HG03095 (cell line): ENCODE measurements at regions not wholly inside any gene's neighbourhood (a gene's known extent, or its start where the extent isn't known, plus 50 kb on each side); places are given as distances from the start of the nearest gene placed in this dataset.
"Not testable (repeated sequence)": the region's sequence is repeated elsewhere in the genome, so short reads cannot be mapped to it uniquely, and the experiment has no call there.

Source experiments
- ATAC-seq: cut with Tn5 transposase; IDR thresholded peaks from one replicate; pipeline ENCODE4 v1.9.1; 2021; ENCODE audit warnings: moderate library complexity; ENCODE audit not compliant: unreplicated experiment

GRCh38 chr9:7484014-7484413 lies 315.6 kb downstream of the DMAC1 start:
- not testable (repeated sequence) for ATAC-seq

GRCh38 chr9:7481570-7481969 lies 318.0 kb downstream of the DMAC1 start:
- ATAC-seq: no peak

GRCh38 chr9:7479300-7479699 lies 320.3 kb downstream of the DMAC1 start:
- ATAC-seq: no peak

DNA sequence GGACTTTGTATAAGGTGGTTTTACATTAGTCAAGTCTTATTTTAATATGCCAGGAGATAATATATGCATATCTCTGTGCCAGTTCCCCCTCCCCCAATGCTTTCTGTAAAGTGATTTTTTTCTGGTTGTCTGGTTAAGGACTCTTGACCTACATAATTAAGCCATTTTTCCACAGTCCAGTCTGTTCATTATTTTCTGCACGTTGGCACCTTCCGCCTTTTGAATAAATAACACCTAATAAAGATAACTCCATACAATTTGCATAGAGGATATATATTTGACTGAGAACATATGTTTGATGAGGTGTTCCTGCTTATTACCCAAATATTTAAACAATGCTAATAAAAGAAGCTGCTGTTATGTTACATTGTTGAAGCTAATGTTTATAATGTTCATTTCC lies 320.9 kb downstream of the DMAC1 start:
- no peak for ATAC-seq

DNA sequence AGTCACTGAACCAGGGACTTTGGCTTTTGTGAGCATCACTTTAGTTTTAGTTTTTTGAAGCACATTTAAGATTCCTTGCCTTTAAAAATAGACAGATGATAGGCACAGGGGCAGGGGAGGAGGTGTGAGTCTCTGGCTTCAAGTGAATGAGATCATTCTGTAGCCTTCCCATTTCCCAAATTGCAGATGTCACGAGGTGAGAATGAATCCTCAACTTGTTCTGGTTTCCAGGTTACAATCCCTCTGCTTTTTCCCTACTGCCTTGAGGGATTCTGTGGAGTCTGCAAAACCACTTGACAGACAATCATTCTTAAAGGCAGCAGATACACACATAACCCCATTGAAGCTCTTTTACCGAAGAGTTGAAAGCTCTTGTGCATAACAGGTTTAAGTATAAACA lies 332.4 kb downstream of the DMAC1 start:
- no peak for ATAC-seq

GRCh38 chr9:7461791-7462190 lies 337.8 kb downstream of the DMAC1 start:
- no peak for ATAC-seq

DNA sequence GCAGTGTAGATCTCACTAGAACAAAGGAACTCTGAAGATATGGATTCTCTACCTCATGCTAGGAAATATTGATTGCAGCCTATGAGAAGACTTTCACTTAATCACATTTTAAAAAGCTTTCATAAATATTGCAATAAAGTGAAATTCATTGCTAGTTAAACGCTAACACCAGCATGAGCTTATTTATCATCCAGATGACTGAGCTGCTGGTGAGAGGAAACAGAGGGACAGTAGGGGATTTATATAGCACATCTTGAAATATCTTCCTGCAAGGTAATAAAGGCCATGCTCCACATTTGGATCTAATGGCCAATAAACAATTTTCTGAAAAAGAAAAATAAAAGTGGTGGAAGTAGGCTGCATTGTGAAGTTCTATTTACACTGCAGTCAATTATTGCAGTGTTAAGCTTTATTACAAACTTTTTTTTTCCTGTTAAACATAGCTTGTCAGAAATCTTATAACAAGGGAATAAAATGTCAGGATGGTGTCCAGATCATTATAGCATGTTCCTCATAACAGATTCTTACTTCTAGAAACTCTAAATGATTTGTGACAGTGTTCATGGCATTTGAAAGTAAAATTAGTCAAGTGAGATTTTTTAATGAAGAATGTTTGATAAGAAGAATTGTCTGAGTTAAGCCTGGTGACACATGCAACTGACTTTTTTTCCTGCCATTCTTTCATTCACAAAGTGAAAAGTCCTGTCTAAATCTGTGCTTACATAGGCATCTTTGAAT lies 342.6 kb downstream of the DMAC1 start:
- no peak for ATAC-seq

DNA sequence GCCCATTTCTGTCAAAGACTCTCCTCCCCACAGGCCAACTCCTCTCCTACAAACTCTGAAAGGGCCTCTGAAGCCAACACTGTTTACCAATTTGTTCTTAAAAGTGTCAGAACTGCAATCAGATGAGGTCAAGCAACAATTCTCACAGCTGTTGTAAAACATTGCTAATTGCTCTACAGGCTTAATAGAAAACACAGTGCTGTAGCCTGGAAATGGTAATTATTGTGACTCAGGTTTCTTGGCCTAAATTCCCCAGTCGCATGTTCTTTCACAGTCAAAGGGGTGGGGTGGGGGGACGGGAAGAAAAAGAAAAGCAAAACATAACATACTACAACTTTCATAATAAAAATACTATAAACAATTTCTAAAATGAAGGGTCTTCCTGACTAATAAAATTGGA lies 343.2 kb downstream of the DMAC1 start:
- no peak for ATAC-seq

DNA sequence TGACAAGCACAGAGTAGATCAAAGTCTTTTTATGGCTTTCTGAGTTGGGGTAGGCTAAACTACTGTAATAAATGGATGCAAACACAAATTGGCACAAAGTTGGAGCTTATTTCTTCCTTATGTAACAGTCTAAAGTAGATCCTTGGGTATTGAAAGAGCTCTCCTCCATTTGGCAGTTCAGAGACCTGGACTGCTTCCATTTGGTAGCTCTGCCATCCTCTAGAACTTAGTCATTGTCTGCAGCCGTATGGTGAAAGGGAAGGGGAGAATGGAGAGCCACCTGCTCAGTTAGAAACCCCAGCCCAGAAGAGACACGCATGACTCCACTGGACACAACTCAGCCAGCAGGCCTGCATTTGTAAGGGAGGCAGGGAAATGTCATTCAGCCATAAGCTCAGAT lies 345.0 kb downstream of the DMAC1 start:
- ATAC-seq: no peak

- no peak for ATAC-seq
Observed at GRCh38 chr9:7452378-7452777, 347.2 kb downstream of the DMAC1 start.

GRCh38 chr9:7451062-7451461 lies 348.5 kb downstream of the DMAC1 start:
- ATAC-seq: no peak

- no peak for ATAC-seq
Observed at GRCh38 chr9:7443541-7443940, 356.0 kb downstream of the DMAC1 start.

DNA sequence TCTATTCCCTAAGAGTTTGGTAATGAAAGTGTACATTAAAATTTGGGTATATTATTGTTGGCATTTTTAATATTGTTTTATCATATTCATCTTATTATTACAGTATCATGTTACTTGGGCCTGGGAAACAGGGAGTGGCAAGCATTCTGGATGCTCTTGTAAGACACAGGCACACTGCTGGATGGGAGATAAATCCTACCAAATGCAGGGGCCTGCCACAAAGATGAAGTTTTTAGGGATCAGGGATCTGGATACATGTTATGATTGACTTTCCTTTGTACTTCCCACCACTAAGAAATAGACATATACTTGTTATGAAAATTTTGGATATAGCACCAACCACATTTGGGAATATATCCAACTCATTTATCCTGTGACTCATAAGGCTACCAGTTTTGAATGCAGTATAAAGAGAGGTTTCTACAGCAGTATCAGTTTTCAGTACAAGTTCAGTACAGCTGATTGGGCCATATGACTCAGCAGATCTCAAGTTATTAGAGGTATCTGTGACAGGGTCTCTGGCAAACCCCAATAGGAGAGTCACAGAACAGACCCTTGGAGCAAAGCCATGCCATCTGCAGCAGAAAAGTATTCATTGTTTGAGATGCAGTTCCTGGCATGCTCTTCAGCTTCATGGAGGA lies 360.1 kb downstream of the DMAC1 start:
- no peak for ATAC-seq

GRCh38 chr9:7436754-7437153 lies 362.8 kb downstream of the DMAC1 start:
- no peak for ATAC-seq

GRCh38 chr9:7433508-7434292 lies 365.9 kb downstream of the DMAC1 start:
- ATAC-seq: no peak

- no peak for ATAC-seq
Observed at GRCh38 chr9:7432989-7433388, 366.6 kb downstream of the DMAC1 start.

DNA sequence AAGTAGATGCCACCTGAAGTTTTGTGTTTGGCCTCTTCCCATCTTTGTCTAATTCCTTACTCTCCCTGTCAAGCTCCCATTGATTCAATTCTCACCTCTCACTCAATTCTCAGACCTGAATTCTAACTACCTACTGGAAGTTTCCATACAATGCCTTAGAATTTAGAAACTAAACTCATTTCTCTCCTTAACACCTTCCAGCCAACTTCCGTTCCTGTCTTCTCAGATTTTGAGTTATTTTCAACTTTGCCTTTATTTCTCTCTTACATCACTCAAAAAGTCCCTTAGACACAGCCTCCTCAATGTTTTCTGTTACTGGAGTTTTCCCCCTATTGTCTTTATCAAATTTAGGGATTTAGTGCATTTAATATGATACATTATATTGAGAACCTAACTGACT lies 382.2 kb downstream of the DMAC1 start:
- ATAC-seq: not testable (repeated sequence)

GRCh38 chr9:7415836-7416235 lies 383.7 kb downstream of the DMAC1 start:
- no peak for ATAC-seq

DNA sequence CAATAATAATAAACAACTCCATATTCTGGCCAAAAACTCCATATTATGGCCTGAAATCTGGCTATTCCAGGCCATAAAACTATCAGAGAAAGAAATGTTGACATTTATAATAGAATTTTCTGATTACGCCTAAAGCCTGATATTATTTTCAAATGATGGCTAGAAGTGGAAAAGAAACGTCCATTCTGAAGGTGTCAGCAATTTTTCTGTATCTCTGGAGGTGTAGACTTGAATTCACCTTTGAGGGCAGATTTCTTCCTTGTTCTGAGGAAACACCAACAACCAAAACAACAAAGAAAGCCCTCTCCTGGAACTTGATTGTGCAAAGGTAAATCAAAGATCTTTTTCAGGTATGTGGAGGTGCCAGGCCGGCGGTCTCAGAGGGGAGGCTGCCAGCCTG lies 390.7 kb downstream of the DMAC1 start:
- no peak for ATAC-seq

GRCh38 chr9:7407246-7407645 lies 392.3 kb downstream of the DMAC1 start:
- ATAC-seq: no peak

GRCh38 chr9:7405924-7406604 lies 393.5 kb downstream of the DMAC1 start:
- ATAC-seq: no peak
